Esophagus squamous epithelium (tissue), 5 donors: ENCODE measurements at regions not wholly inside any gene's neighbourhood (a gene's known extent, or its start where the extent isn't known, plus 50 kb on each side); places are given as distances from the start of the nearest gene placed in this dataset.

Experiments
- DNase-seq: peaks from one replicate; lab custom pipeline; 2025; lab: John Stamatoyannopoulos, UW
- H3K27ac ChIP-seq, 4 donors: fragments of 200-600 bp; sonication (generic); one replicate each; pipeline ENCODE4 v1.5.1; 2016 to 2019; ENCODE audit warnings: mild to moderate bottlenecking in 1 of 4
- H3K27me3 ChIP-seq, 4 donors: fragments of 200-600 bp; sonication (generic); 1 replicate in 3 of 4; 2 replicates in 1 of 4; pipeline versions ENCODE4 v1.5.1 to v1.6.0; 2017 to 2021; ENCODE audit warnings: antibody characterized with exemption in 1 of 4
- H3K36me3 ChIP-seq, 3 donors: fragments of 200-600 bp; sonication (generic); one replicate each; pipeline ENCODE4 v1.5.1; 2016 to 2019
- H3K4me1 ChIP-seq, 3 donors: fragments of 200-600 bp; sonication (generic); one replicate each; pipeline ENCODE4 v1.5.1; 2017 to 2019
- H3K4me3 ChIP-seq, 4 donors: fragments of 200-600 bp; sonication (generic); 1 replicate in 3 of 4; 2 replicates in 1 of 4; pipeline ENCODE4 v1.5.1; 2016 to 2019; ENCODE audit warnings: mild to moderate bottlenecking in 2 of 4, moderate library complexity in 1 of 4
- H3K9me3 ChIP-seq, 3 donors: fragments of 200-600 bp; sonication (generic); one replicate each; pipeline ENCODE4 v1.5.1; 2016 to 2019
- POLR2A ChIP-seq, 4 donors: fragments of 450-650 bp; IDR thresholded peaks; one replicate each; pipeline ENCODE4 v1.6.1; 2017; ENCODE audit warnings: antibody characterized with exemption in 4 of 4, mild to moderate bottlenecking in 4 of 4, moderate library complexity in 3 of 4
- WGBS, 2 donors: methylation state at CpG; one replicate each; pipeline ENCODE4 v1.1.5; 2018; 5-methylcytosine and 5-hydroxymethylcytosine counted together
- intact Hi-C: fragments of 100-400 bp; cut with DNase I; formaldehyde crosslinking; loops from one replicate; pipeline ENCODE4 v1.15.0; 2022
- TF ChIP-seq, protein P1 (sequence below), 6 experiments: fragments of 450-650 bp in 4 of 6; fragments of 200-600 bp in 2 of 6; sonication (generic) in 2 of 6; IDR thresholded peaks; one replicate each; pipeline ENCODE4 v1.5.1; 2016 to 2019; ENCODE audit warnings: antibody characterized with exemption in 6 of 6, mild to moderate bottlenecking in 4 of 6, moderate library complexity in 4 of 6
- donor health status: DM: yes; HTN: yes; CAD: no.

GRCh38 chr11:106322106-106322505, 244.6 kb downstream of the AASDHPPT start:
- 46 to 79% methylated on average over 2 of the region's 2 CpGs for WGBS, 2 donors
- intact Hi-C loops: no loop called here
- no peaks in the 10 kb centered on the region for H3K9me3 ChIP-seq
- TF ChIP-seq, protein P1, sequence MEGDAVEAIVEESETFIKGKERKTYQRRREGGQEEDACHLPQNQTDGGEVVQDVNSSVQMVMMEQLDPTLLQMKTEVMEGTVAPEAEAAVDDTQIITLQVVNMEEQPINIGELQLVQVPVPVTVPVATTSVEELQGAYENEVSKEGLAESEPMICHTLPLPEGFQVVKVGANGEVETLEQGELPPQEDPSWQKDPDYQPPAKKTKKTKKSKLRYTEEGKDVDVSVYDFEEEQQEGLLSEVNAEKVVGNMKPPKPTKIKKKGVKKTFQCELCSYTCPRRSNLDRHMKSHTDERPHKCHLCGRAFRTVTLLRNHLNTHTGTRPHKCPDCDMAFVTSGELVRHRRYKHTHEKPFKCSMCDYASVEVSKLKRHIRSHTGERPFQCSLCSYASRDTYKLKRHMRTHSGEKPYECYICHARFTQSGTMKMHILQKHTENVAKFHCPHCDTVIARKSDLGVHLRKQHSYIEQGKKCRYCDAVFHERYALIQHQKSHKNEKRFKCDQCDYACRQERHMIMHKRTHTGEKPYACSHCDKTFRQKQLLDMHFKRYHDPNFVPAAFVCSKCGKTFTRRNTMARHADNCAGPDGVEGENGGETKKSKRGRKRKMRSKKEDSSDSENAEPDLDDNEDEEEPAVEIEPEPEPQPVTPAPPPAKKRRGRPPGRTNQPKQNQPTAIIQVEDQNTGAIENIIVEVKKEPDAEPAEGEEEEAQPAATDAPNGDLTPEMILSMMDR (IDR thresholded peaks at IDR 0.05): no peak
- TF ChIP-seq POLR2A (IDR thresholded peaks at IDR 0.05): no peak
- H3K27ac ChIP-seq: no peak overlapping the region
- no peak overlapping the region for H3K4me3 ChIP-seq
- H3K4me1 ChIP-seq: no peaks in the 10 kb centered on the region
- no peaks in the 10 kb centered on the region for H3K36me3 ChIP-seq
- no peak for DNase-seq
- no peaks in the 10 kb centered on the region for H3K27me3 ChIP-seq

DNA sequence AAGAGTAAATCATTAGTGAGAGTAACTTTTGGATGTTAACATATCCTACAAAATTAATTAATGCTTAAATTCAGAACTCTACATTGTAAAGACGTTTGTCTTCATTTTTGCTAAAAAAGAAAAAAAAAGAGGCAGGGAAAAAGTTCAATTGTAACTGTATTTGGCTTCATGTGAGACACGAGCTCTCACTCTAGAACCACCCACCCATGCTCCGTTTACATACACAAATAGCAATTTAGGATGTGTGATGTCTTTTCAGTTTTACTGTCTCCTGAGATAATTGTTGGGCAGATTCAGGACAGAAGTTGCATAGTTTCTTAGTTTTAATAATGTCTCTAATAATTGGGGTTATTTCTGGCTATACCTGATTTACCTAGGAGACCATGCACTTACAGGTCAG, 248.6 kb downstream of the AASDHPPT start:
- Histone ChIP-seq H3K27me3 (no peaks in the 10 kb centered on the region), H3K4me3 (no peak overlapping the region), H3K36me3 (no peaks in the 10 kb centered on the region), H3K4me1 (no peaks in the 10 kb centered on the region), H3K9me3 (no peaks in the 10 kb centered on the region), H3K27ac (no peak overlapping the region)
- TF ChIP-seq, protein P1 (IDR thresholded peaks at IDR 0.05): no peak
- TF ChIP-seq POLR2A (IDR thresholded peaks at IDR 0.05): no peak
- intact Hi-C loops: no loop called here
- DNase-seq: no peak
- 49 to 53% methylated on average over 3 of the region's 3 CpGs for WGBS, 2 donors

GRCh38 chr11:106327134-106327533, 249.7 kb downstream of the AASDHPPT start:
- DNase-seq: no peak
- Histone ChIP-seq H3K36me3 (no peaks in the 10 kb centered on the region), H3K27me3 (no peaks in the 10 kb centered on the region), H3K27ac (no peak overlapping the region), H3K9me3 (no peaks in the 10 kb centered on the region), H3K4me1 (no peaks in the 10 kb centered on the region), H3K4me3 (no peak overlapping the region)
- TF ChIP-seq, protein P1 (IDR thresholded peaks at IDR 0.05): no peak
- no peak for TF ChIP-seq POLR2A (IDR thresholded peaks at IDR 0.05)
- WGBS, 2 donors: 69 to 92% methylated on average over 2 to 3 of the region's 3 CpGs
- intact Hi-C loops: no loop called here

- H3K27ac ChIP-seq: no peak overlapping the region
- no peaks in the 10 kb centered on the region for H3K36me3 ChIP-seq
- DNase-seq: no peak
- TF ChIP-seq, protein P1 (IDR thresholded peaks at IDR 0.05): no peak
- no peak for TF ChIP-seq POLR2A (IDR thresholded peaks at IDR 0.05)
- intact Hi-C loops: no loop called here
- no peak overlapping the region for H3K4me3 ChIP-seq
- H3K4me1 ChIP-seq: no peaks in the 10 kb centered on the region
- no peaks in the 10 kb centered on the region for H3K9me3 ChIP-seq
- no peaks in the 10 kb centered on the region for H3K27me3 ChIP-seq
Measured at GRCh38 chr11:106327637-106328036, 250.2 kb downstream of the AASDHPPT start.

- 82 to 93% methylated on average over 1 of the region's 1 CpG for WGBS, 2 donors
Measured at GRCh38 chr11:106329273-106330018, 252.0 kb downstream of the AASDHPPT start.

More at GRCh38 chr11:106329273-106330018, 252.0 kb downstream of the AASDHPPT start:
- Histone ChIP-seq H3K27me3 (no peaks in the 10 kb centered on the region), H3K9me3 (no peaks in the 10 kb centered on the region), H3K4me3 (no peak overlapping the region), H3K36me3 (no peaks in the 10 kb centered on the region), H3K4me1 (no peaks in the 10 kb centered on the region), H3K27ac (no peak overlapping the region)
- intact Hi-C loops: no loop called here
- no peak for DNase-seq
- TF ChIP-seq, protein P1 (IDR thresholded peaks at IDR 0.05): no peak
- no peak for TF ChIP-seq POLR2A (IDR thresholded peaks at IDR 0.05)
